CD14-positive monocyte (primary cell): ENCODE measurements at regions not wholly inside any gene's neighbourhood (a gene's known extent, or its start where the extent isn't known, plus 50 kb on each side); places are given as distances from the start of the nearest gene placed in this dataset.

Experiments used
- DNase-seq, 3 donors: peaks; one replicate each; pipeline ENCODE4 v3.0.0-alpha.2; 2011 to 2022
- H2AFZ ChIP-seq: 2 replicates; pipeline ENCODE4 v1.6.0; 2012; ENCODE audit warnings: mild to moderate bottlenecking, low read depth, low read length, inconsistent platforms; ENCODE audit not compliant: insufficient read depth, poor library complexity, severe bottlenecking
- H3K27ac ChIP-seq, 2 donors: 1 replicate in 1 of 2; 2 replicates in 1 of 2; pipeline ENCODE4 v1.5.1; 2012 to 2013; ENCODE audit warnings: low read length in 2 of 2, control low read depth in 1 of 2, inconsistent platforms in 1 of 2, low read depth in 1 of 2, mild to moderate bottlenecking in 1 of 2
- H3K27me3 ChIP-seq, 2 donors: one replicate each; pipeline versions ENCODE4 v1.6.0 to v1.6.1; 2011 to 2013; ENCODE audit warnings: low read length in 2 of 2; ENCODE audit not compliant: control insufficient read depth in 2 of 2, insufficient read depth in 2 of 2
- H3K36me3 ChIP-seq, 2 donors: replicated peaks in 1 of 2; 1 replicate in 1 of 2; 2 replicates in 1 of 2; pipeline versions ENCODE4 v1.5.1 to v1.6.1; 2012 to 2013; ENCODE audit warnings: low read length in 2 of 2, control low read depth in 1 of 2, inconsistent platforms in 1 of 2, mild to moderate bottlenecking in 1 of 2; ENCODE audit not compliant: insufficient read depth in 2 of 2, control insufficient read depth in 1 of 2
- H3K4me1 ChIP-seq, 2 donors: 1 replicate in 1 of 2; 2 replicates in 1 of 2; pipeline versions ENCODE4 v1.5.1 to v1.6.1; 2012 to 2013; ENCODE audit warnings: low read length in 2 of 2, control low read depth in 1 of 2, inconsistent platforms in 1 of 2, mild to moderate bottlenecking in 1 of 2, moderate library complexity in 1 of 2; ENCODE audit not compliant: insufficient read depth in 2 of 2, control insufficient read depth in 1 of 2
- H3K4me2 ChIP-seq: replicated peaks from 2 replicates; pipeline ENCODE3; 2012; ENCODE audit warnings: low read length, moderate library complexity, mild to moderate bottlenecking; ENCODE audit not compliant: poor library complexity, severe bottlenecking; ENCODE audit errors: extremely low read depth
- H3K4me3 ChIP-seq, 3 experiments: fragments of 200-600 bp in 1 of 3; sonication (generic) in 1 of 3; replicated peaks in 1 of 3; 1 replicate in 2 of 3; 2 replicates in 1 of 3; pipeline ENCODE4 v1.5.1; 2011 to 2013; ENCODE audit warnings: low read length in 3 of 3, mild to moderate bottlenecking in 3 of 3, control low read depth in 2 of 3, low read depth in 2 of 3, inconsistent platforms in 1 of 3, moderate library complexity in 1 of 3
- H3K79me2 ChIP-seq: 2 replicates; pipeline ENCODE4 v1.6.0; 2012; ENCODE audit warnings: mild to moderate bottlenecking, control low read depth, inconsistent platforms, low read length, moderate library complexity; ENCODE audit not compliant: insufficient read depth
- H3K9ac ChIP-seq: 2 replicates; pipeline ENCODE4 v1.6.0; 2017; ENCODE audit warnings: low read length, mild to moderate bottlenecking; ENCODE audit not compliant: insufficient read depth, poor library complexity, severe bottlenecking
- H3K9me3 ChIP-seq, 2 donors: replicated peaks in 1 of 2; 1 replicate in 1 of 2; 2 replicates in 1 of 2; pipeline versions ENCODE4 v1.5.1 to v1.6.1; 2012 to 2013; ENCODE audit warnings: low read length in 2 of 2, control low read depth in 1 of 2; ENCODE audit not compliant: control insufficient read depth in 1 of 2, insufficient read depth in 1 of 2
- H4K20me1 ChIP-seq: 2 replicates; pipeline ENCODE4 v1.6.0; 2012; ENCODE audit warnings: mild to moderate bottlenecking, low read length, control low read depth, moderate library complexity; ENCODE audit not compliant: insufficient read depth
- H3K27ac Mint-ChIP-seq, 7 donors: one replicate each; pipeline ENCODE4 v1.8.0; 2020; ENCODE audit warnings: mild to moderate bottlenecking in 7 of 7, mixed read lengths in 7 of 7, moderate library complexity in 6 of 7, inconsistent platforms in 2 of 7
- H3K27me3 Mint-ChIP-seq, 3 donors: one replicate each; pipeline ENCODE4 v1.8.0; 2021 to 2022; ENCODE audit warnings: low read depth in 3 of 3, mild to moderate bottlenecking in 3 of 3, mixed read lengths in 3 of 3, moderate library complexity in 3 of 3, inconsistent platforms in 1 of 3
- H3K36me3 Mint-ChIP-seq, 2 donors: one replicate each; pipeline ENCODE4 v1.8.0; 2020; ENCODE audit warnings: mixed read lengths in 2 of 2, inconsistent platforms in 1 of 2, mild to moderate bottlenecking in 1 of 2
- H3K4me1 Mint-ChIP-seq: one replicate; pipeline ENCODE4 v1.8.0; 2020; ENCODE audit warnings: mild to moderate bottlenecking, mixed read lengths
- H3K4me3 Mint-ChIP-seq, 2 donors: one replicate each; pipeline ENCODE4 v1.8.0; 2020; ENCODE audit warnings: mild to moderate bottlenecking in 2 of 2, mixed read lengths in 2 of 2, moderate library complexity in 1 of 2
- H3K9me3 Mint-ChIP-seq, 7 donors: one replicate each; pipeline ENCODE4 v1.8.0; 2020 to 2022; ENCODE audit warnings: mixed read lengths in 7 of 7, mild to moderate bottlenecking in 6 of 7, moderate library complexity in 6 of 7, inconsistent platforms in 2 of 7
- WGBS: methylation state at CpG from one replicate; pipeline ENCODE4 v1.1.5; 2013; ENCODE audit warnings: missing lambda C conversion rate; ENCODE audit not compliant: insufficient coverage; 5-methylcytosine and 5-hydroxymethylcytosine counted together
- intact Hi-C, 2 donors: fragments of 100-400 bp; cut with micrococcal nuclease; formaldehyde crosslinking; loops; one replicate each; pipeline versions ENCODE4 v1.15.0 to v1.15.1; 2023
- TF ChIP-seq, protein P1 (sequence below): fragments of 200-600 bp; IDR thresholded peaks from one replicate; pipeline ENCODE4 v1.8.0; 2022; ENCODE audit warnings: antibody characterized with exemption, mild to moderate bottlenecking

- H3K27me3 Mint-ChIP-seq = no peaks in the 10 kb centered on the region
- Histone ChIP-seq H3K27ac (no peak overlapping the region), H3K79me2 (no peaks in the 10 kb centered on the region), H3K4me2 (no peak overlapping the region), H3K4me1 (no peaks in the 10 kb centered on the region), H3K4me3 (no peak overlapping the region), H3K9me3 (no peaks in the 10 kb centered on the region), H3K27me3 (no peaks in the 10 kb centered on the region), H2AFZ (no peak overlapping the region), H3K36me3 (no peaks in the 10 kb centered on the region), H4K20me1 (no peaks in the 10 kb centered on the region), H3K9ac (no peak overlapping the region)
- TF ChIP-seq, protein P1, sequence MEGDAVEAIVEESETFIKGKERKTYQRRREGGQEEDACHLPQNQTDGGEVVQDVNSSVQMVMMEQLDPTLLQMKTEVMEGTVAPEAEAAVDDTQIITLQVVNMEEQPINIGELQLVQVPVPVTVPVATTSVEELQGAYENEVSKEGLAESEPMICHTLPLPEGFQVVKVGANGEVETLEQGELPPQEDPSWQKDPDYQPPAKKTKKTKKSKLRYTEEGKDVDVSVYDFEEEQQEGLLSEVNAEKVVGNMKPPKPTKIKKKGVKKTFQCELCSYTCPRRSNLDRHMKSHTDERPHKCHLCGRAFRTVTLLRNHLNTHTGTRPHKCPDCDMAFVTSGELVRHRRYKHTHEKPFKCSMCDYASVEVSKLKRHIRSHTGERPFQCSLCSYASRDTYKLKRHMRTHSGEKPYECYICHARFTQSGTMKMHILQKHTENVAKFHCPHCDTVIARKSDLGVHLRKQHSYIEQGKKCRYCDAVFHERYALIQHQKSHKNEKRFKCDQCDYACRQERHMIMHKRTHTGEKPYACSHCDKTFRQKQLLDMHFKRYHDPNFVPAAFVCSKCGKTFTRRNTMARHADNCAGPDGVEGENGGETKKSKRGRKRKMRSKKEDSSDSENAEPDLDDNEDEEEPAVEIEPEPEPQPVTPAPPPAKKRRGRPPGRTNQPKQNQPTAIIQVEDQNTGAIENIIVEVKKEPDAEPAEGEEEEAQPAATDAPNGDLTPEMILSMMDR = no peak
- DNase-seq = no peak
- no peak overlapping the region for H3K4me3 Mint-ChIP-seq
- WGBS = no CpG with 5 or more reads among the region's 3 CpGs
- H3K36me3 Mint-ChIP-seq = no peaks in the 10 kb centered on the region
- H3K4me1 Mint-ChIP-seq = no peaks in the 10 kb centered on the region
- no peak overlapping the region for H3K27ac Mint-ChIP-seq
- intact Hi-C loops = no loop called here
- no peaks in the 10 kb centered on the region for H3K9me3 Mint-ChIP-seq
Measured at GRCh38 chr1:165010418-165011070, 346.0 kb downstream of the LMX1A start.

DNA sequence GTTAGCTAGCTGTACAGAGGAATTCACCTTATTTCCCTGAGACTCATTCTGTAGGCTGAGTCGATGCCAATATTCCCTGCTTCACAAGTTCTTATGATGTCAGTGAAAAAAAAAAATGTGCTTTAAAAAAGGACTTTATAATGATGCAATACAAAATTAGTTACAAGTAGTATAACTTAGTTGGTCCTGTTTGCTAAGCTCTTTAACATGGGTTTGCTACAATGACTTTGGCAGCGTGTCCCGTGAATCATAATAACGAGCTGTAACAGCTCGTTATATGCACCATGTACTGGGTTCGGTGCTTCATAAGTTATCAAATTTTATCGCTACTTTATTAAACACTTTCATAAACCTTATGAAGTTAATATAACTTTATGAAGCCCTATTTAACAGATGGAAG lies 349.7 kb downstream of the LMX1A start:
- intact Hi-C loops = no loop called here
- Mint-ChIP-seq H3K27ac (no peak overlapping the region), H3K27me3 (no peaks in the 10 kb centered on the region), H3K4me1 (no peaks in the 10 kb centered on the region), H3K9me3 (peaks cover 0 to 2% (median 0%) of the 10 kb centered on the region in 7 donors), H3K36me3 (no peaks in the 10 kb centered on the region), H3K4me3 (no peak overlapping the region)
- Histone ChIP-seq H3K4me2 (no peak overlapping the region), H3K4me3 (no peak overlapping the region), H3K79me2 (no peaks in the 10 kb centered on the region), H3K27ac (no peak overlapping the region), H4K20me1 (no peaks in the 10 kb centered on the region), H3K27me3 (no peaks in the 10 kb centered on the region), H3K36me3 (no peaks in the 10 kb centered on the region), H3K9ac (no peak overlapping the region), H3K4me1 (no peaks in the 10 kb centered on the region), H3K9me3 (no peaks in the 10 kb centered on the region), H2AFZ (no peak overlapping the region)
- TF ChIP-seq, protein P1 = no peak
- WGBS = 98% methylated on average over 4 of the region's 7 CpGs
- no peak for DNase-seq
